Upper lobe of right lung (tissue), 1 donor: ENCODE measurements at regions not wholly inside any gene's neighbourhood (a gene's known extent, or its start where the extent isn't known, plus 50 kb on each side); places are given as distances from the start of the nearest gene placed in this dataset.

Source experiments
- ATAC-seq: fragments of 200-7000 bp; cut with Tn5 transposase; one replicate; pipeline ENCODE4 v1.9.1; 2020; ENCODE audit warnings: mild to moderate bottlenecking, moderate library complexity
- DNase-seq: peaks from one replicate; pipeline ENCODE4 v3.0.0-alpha.2; 2020
- H3K27ac ChIP-seq: fragments of 200-600 bp; one replicate; pipeline ENCODE4 v1.8.0; 2022
- H3K27me3 ChIP-seq: fragments of 200-600 bp; one replicate; pipeline ENCODE4 v1.8.0; 2022; ENCODE audit warnings: mild to moderate bottlenecking
- H3K36me3 ChIP-seq: fragments of 200-600 bp; one replicate; pipeline ENCODE4 v1.8.0; 2022
- H3K4me1 ChIP-seq: fragments of 200-600 bp; one replicate; pipeline ENCODE4 v1.8.0; 2022
- H3K4me3 ChIP-seq: fragments of 200-600 bp; one replicate; pipeline ENCODE4 v1.8.0; 2022; ENCODE audit warnings: mild to moderate bottlenecking
- H3K9me3 ChIP-seq: fragments of 200-600 bp; one replicate; pipeline ENCODE4 v1.8.0; 2022
- intact Hi-C: fragments of 100-400 bp; cut with DNase I; formaldehyde crosslinking; loops from one replicate; pipeline ENCODE4 v1.11.0; 2022
- TF ChIP-seq, protein P1 (sequence below): fragments of 200-600 bp; IDR thresholded peaks from one replicate; pipeline ENCODE4 v1.8.0; 2022; ENCODE audit warnings: antibody characterized with exemption
- donor health status: DM: no; HTN: yes; CAD: no; lungs with severe emphysema.

DNA sequence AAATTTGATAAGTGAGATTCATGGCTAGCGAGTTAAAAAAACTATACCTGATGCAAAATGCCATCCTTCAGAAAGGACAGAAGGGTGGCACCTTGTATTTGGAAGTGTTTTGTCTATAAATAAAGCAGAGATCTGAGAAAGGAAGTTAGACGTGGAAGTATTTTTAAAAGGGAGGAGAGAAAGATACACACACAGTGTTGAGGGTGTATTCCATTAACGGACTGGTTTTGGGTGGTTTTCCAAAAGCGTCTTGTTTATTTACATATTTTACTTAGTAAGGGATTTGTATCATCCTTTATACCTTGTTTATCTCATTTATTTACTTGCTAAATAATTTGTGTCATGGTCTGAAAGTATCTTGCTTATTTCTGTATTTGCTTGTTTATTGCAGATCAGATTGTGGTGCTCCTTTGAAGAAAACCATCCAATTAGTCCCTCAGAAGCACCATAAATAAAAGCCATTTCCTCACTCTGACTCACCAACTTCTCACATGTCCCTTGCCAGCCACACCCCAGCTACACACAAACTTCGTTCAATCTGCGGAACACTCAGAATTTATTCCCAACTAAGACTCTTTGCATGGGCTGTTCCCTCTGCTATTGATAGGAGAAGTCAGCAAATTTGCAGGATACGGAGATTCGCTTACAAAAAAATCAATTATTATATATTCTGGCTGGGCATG, 90.8 kb downstream of the FAM124B start:
- DNase-seq, result no peak
- intact Hi-C loops, result no loop called here
- TF ChIP-seq, protein P1, sequence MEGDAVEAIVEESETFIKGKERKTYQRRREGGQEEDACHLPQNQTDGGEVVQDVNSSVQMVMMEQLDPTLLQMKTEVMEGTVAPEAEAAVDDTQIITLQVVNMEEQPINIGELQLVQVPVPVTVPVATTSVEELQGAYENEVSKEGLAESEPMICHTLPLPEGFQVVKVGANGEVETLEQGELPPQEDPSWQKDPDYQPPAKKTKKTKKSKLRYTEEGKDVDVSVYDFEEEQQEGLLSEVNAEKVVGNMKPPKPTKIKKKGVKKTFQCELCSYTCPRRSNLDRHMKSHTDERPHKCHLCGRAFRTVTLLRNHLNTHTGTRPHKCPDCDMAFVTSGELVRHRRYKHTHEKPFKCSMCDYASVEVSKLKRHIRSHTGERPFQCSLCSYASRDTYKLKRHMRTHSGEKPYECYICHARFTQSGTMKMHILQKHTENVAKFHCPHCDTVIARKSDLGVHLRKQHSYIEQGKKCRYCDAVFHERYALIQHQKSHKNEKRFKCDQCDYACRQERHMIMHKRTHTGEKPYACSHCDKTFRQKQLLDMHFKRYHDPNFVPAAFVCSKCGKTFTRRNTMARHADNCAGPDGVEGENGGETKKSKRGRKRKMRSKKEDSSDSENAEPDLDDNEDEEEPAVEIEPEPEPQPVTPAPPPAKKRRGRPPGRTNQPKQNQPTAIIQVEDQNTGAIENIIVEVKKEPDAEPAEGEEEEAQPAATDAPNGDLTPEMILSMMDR, result no peak

DNA sequence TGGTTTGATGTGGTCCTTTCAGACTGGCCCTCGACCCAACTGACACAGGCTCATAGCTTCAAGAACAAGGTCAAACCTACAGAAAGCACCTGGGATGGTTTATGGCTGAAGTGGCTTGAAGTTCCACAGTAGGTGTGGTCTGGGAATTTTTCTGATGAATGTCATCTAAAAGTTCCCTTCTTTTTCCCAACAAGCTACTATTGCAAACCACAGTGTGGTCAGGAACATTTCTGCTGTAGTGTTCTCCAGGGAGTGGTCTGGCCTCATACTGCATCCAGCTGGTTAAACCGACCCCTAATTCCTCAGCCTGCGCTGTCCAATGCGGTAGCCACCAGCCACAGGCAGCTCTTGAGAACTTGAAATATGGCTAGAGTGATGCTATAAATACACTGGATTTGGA, 92.7 kb downstream of the FAM124B start:
- Histone ChIP-seq H3K4me1 (no peaks in the 10 kb centered on the region), H3K9me3 (no peaks in the 10 kb centered on the region), H3K4me3 (no peak overlapping the region), H3K27ac (no peak overlapping the region), H3K36me3 (no peaks in the 10 kb centered on the region), H3K27me3 (no peaks in the 10 kb centered on the region)
- DNase-seq (no peak), ATAC-seq (no peak)
- TF ChIP-seq, protein P1, result no peak
- intact Hi-C loops, result no loop called here

More for the DNA sequence above, 90.8 kb downstream of the FAM124B start:
- Histone ChIP-seq H3K27ac (no peak overlapping the region), H3K4me1 (no peaks in the 10 kb centered on the region), H3K9me3 (no peaks in the 10 kb centered on the region), H3K27me3 (no peaks in the 10 kb centered on the region), H3K36me3 (no peaks in the 10 kb centered on the region), H3K4me3 (no peak overlapping the region)
- no peak for ATAC-seq

DNA sequence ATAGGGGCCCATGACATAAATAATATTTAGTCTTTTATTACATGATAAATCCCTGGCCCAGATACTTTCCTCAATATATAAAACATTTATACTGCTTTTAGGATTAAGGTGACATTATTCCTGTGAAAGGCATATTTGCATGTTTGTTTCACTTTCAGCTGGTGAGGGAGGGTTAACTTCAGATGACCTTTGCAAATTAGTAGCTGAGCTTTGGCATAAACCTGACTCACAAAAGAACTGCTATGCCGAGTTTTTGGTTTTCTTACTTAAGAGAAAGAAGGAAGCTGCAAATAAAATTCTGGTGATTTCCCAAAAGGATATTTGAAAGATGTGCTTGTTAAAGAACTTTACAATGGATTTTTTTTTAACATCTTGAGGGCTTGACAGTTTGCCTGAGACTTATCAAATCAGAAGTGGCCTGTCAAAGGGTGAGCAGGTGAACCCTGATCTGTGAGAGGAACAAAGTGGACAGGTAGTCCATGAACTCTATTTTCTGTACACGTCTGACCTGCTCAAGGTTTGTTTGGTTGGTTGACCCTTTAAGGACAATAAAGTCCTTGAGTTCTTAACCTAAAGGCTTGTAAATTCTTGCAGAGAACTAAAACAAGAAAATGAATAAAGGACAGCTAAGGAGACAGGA, 93.5 kb downstream of the FAM124B start:
- no peaks in the 10 kb centered on the region for H3K36me3 ChIP-seq
- no peaks in the 10 kb centered on the region for H3K9me3 ChIP-seq
- TF ChIP-seq, protein P1, result no peak
- H3K27ac ChIP-seq, result no peak overlapping the region
- no peaks in the 10 kb centered on the region for H3K4me1 ChIP-seq
- ATAC-seq, result no peak
- no peak overlapping the region for H3K4me3 ChIP-seq
- DNase-seq, result no peak
- intact Hi-C loops, result no loop called here
- no peaks in the 10 kb centered on the region for H3K27me3 ChIP-seq

DNA sequence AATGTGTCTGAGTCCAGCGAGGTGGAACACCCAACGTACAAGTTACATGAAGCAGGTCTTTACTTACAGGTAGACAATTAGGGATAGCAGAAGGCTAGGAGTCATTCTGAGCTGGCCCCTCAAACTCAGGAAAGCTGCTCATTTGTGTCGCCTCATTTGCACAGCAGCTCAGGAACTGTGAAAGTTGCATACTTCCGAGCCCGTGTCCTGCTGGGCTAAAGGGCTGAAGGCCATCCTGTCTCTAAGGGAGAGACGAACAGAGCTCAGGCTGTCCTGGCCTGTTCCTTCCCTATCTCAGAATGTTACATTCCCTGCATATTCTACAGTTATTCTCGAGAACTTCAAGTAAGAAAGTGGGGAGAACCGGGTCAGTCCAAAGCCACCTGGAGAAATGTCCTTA, 99.0 kb downstream of the FAM124B start:
- Histone ChIP-seq H3K9me3 (no peaks in the 10 kb centered on the region), H3K27ac (no peak overlapping the region), H3K36me3 (no peaks in the 10 kb centered on the region), H3K4me1 (no peaks in the 10 kb centered on the region), H3K27me3 (no peaks in the 10 kb centered on the region), H3K4me3 (no peak overlapping the region)
- DNase-seq, result no peak
- TF ChIP-seq, protein P1, result no peak
- no peak for ATAC-seq
- intact Hi-C loops, result no loop called here

DNA sequence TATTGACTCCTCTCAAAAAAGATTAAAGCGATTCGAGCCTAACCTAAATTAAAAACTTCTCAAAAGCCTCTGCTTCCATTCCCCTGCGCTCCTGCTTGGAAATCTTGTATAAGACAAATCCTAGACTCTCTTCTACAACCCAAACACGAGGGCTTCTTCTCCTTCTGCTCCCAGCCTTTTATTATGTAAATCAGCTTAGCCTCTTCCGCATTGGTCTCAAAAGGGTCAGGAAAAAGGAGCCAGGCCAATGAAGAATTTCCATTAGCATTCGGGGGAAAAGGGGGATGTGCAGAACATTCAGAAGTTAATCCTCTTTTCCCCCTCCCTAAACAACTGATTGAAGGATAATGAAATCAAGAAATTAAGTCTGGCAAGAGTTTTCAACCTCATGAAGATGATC, 107.9 kb downstream of the FAM124B start:
- Histone ChIP-seq H3K4me3 (no peak overlapping the region), H3K9me3 (no peaks in the 10 kb centered on the region), H3K27ac (no peak overlapping the region), H3K4me1 (no peaks in the 10 kb centered on the region), H3K27me3 (peaks cover 14% of the 10 kb centered on the region), H3K36me3 (no peaks in the 10 kb centered on the region)
- TF ChIP-seq, protein P1, result no peak
- intact Hi-C loops, result no loop called here
- DNase-seq, result no peak
- ATAC-seq, result no peak
